MCF 10A (cell line): ENCODE measurements at regions not wholly inside any gene's neighbourhood (a gene's known extent, or its start where the extent isn't known, plus 50 kb on each side); places are given as distances from the start of the nearest gene placed in this dataset.

Source experiments
- BruUV-seq: library from RNA; stranded (reverse); fragments of 400-500 nt; replicated peaks from 2 replicates; lab custom pipeline; 2021; lab: Mats Ljungman, UMichigan
- CTCF ChIA-PET: fragments of 300-600 bp; sonication (Branson Sonifier 250); formaldehyde crosslinking; extraction: SDS; loops from one replicate; lab custom pipeline; 2021; ENCODE audit warnings: antibody characterized with exemption, inconsistent platforms; lab: Yijun Ruan, JAX
- POLR2A ChIA-PET: fragments of 300-600, 350-650 bp; sonication (Branson Sonifier 250); formaldehyde crosslinking; extraction: SDS; loops from one replicate; lab custom pipeline; 2020; ENCODE audit warnings: antibody characterized with exemption, inconsistent platforms; lab: Yijun Ruan, JAX
- DNase-seq: peaks from one replicate; pipeline ENCODE4 v3.0.0-alpha.2; 2018; ENCODE audit not compliant: unreplicated experiment
- H3K27ac Mint-ChIP-seq: one replicate; pipeline ENCODE4 v1.8.0; 2022; ENCODE audit warnings: mild to moderate bottlenecking, low read depth, mixed read lengths; ENCODE audit not compliant: unreplicated experiment
- H3K27me3 Mint-ChIP-seq: one replicate; pipeline ENCODE4 v1.8.0; 2022; ENCODE audit warnings: mixed read lengths; ENCODE audit not compliant: insufficient read depth, unreplicated experiment
- H3K36me3 Mint-ChIP-seq: one replicate; pipeline ENCODE4 v1.8.0; 2022; ENCODE audit warnings: mild to moderate bottlenecking, moderate library complexity, mixed read lengths; ENCODE audit not compliant: insufficient read depth, unreplicated experiment
- H3K4me1 Mint-ChIP-seq: one replicate; pipeline ENCODE4 v1.8.0; 2022; ENCODE audit warnings: mixed read lengths; ENCODE audit not compliant: insufficient read depth, unreplicated experiment
- H3K4me3 Mint-ChIP-seq: one replicate; pipeline ENCODE4 v1.8.0; 2022; ENCODE audit warnings: mild to moderate bottlenecking, moderate library complexity, mixed read lengths; ENCODE audit not compliant: unreplicated experiment
- H3K9me3 Mint-ChIP-seq: one replicate; pipeline ENCODE4 v1.8.0; 2022; ENCODE audit warnings: mixed read lengths; ENCODE audit not compliant: unreplicated experiment
- CTCF ChIP-seq: fragments of 200-600 bp; IDR thresholded peaks from one replicate; pipeline ENCODE4 v1.8.0; 2022; ENCODE audit warnings: antibody characterized with exemption, mild to moderate bottlenecking; ENCODE audit not compliant: unreplicated experiment
- intact Hi-C: fragments of 100-400 bp; cut with micrococcal nuclease; formaldehyde crosslinking; loops from 2 replicates; pipeline ENCODE4 v1.14.1; 2022

DNA sequence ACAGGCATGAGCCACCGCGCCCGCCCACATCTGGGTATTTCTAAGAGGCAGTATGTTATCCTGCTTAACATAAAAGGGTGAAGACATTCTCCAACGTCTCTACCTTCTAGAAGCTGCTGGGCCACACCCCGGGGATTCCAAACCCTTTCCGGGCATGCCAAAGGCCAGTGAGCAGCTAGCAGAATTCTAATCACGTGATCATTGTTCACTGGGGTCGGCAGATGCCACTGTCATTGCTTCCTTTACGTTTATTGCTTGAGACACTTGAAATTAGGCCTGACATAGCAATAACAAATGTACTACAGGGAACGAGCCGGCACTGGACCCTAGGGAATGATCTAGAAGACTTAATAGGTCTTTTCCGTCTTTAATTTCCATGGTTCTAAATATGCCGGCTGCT is 141.2 kb upstream of the ZFHX3 start:
- no peaks in the 10 kb centered on the region for H3K36me3 Mint-ChIP-seq
- H3K9me3 Mint-ChIP-seq = no peaks in the 10 kb centered on the region
- no TSS peak for BruUV-seq
- ChIA-PET POLR2A (no interaction called here), CTCF (interaction anchor here (0.7 kb wide), 1 partner anchor 29 kb away, joined by 5 read pairs; no protein-coding TSS in a partner anchor)
- intact Hi-C loops = no loop called here
- no peak overlapping the region for H3K27ac Mint-ChIP-seq
- no peak for TF ChIP-seq CTCF
- peaks cover 20% of the 10 kb centered on the region for H3K27me3 Mint-ChIP-seq
- no peaks in the 10 kb centered on the region for H3K4me1 Mint-ChIP-seq
- no peak overlapping the region for H3K4me3 Mint-ChIP-seq
- DNase-seq = no peak

DNA sequence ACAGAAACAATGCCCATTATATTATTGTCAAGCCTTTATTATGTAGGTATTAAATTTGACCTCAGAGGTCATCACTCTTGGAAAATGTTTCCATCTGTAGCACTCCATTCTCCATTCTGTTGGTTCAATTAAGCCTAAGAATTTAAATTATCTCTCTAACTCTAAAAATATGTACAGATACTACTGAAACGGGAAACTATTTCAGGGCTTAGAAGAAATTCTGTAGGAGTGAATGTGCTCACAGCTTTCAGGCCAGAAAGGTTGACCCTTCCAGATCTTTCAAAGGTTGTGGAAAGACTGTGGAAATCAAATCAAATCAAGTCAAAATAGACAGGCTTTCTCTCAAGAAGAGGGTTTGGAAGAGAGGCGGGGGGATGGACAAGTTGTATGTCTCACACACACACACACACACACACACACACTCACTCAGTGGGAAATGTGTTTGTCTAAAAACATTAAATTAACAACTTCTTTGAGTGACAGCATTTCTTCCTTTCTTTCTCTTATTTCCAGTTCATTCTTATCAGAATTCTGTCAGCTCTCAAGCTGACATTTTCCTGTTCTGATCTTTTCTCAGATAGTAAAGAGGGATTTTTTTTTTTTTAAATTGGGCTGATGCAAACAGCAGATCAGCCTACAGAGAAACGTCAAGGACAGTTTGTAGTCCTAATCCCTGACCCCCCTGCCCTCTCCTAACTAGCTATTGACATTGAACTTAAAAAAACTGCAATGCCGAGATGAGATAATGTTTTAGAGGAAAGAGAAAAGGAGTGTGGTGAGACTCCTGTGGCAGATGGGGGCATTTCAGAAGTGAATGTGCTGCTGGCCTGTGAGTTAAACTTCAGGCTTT is 139.0 kb upstream of the ZFHX3 start:
- H3K4me3 Mint-ChIP-seq = no peak overlapping the region
- H3K36me3 Mint-ChIP-seq = no peaks in the 10 kb centered on the region
- no peak for DNase-seq
- ChIA-PET POLR2A (no interaction called here), CTCF (interaction anchor here (0.6 kb wide), 4 partner anchors 8 to 1168 kb away, joined by 3 read pairs; no protein-coding TSS in a partner anchor)
- no peaks in the 10 kb centered on the region for H3K9me3 Mint-ChIP-seq
- BruUV-seq = no TSS peak
- TF ChIP-seq CTCF = no peak
- intact Hi-C loops = no loop called here
- H3K27me3 Mint-ChIP-seq = peaks cover 20% of the 10 kb centered on the region
- no peak overlapping the region for H3K27ac Mint-ChIP-seq
- H3K4me1 Mint-ChIP-seq = no peaks in the 10 kb centered on the region

DNA sequence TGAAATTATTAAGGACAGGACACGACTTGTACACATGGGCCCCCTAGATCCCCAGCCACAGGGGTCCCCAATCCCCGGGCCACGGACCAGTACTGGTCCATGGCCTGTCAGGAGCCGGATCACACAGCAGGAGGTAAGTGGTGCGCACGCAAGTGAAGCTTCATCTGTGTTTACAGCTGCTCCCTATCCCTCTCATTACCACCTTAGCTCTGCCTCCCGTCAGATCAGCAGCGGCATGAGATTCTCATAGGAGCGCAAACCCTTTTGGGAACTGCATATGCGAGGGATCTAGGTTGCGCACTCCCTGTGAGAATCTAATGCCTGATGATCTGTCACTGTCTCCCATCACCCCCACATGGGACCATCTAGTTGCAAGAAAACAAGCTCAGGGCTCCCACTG is 137.8 kb upstream of the ZFHX3 start:
- intact Hi-C loops = no loop called here
- no peak for TF ChIP-seq CTCF
- DNase-seq = no peak
- Mint-ChIP-seq H3K9me3 (no peaks in the 10 kb centered on the region), H3K27ac (no peak overlapping the region), H3K4me3 (no peak overlapping the region), H3K27me3 (peaks cover 7% of the 10 kb centered on the region), H3K4me1 (no peaks in the 10 kb centered on the region), H3K36me3 (no peaks in the 10 kb centered on the region)
- BruUV-seq = no TSS peak
- ChIA-PET CTCF (interaction anchor here (1.2 to 1.4 kb wide), 4 partner anchors 9 to 367 kb away, joined by 4 to 10 read pairs (median 4); no protein-coding TSS in a partner anchor), POLR2A (no interaction called here)

- no peaks in the 10 kb centered on the region for H3K4me1 Mint-ChIP-seq
- no peak for TF ChIP-seq CTCF
- BruUV-seq = no TSS peak
- CTCF ChIA-PET = interaction anchor here (0.5 to 0.6 kb wide), 3 partner anchors 14 to 931 kb away, joined by 3 read pairs; no protein-coding TSS in a partner anchor
- POLR2A ChIA-PET = no interaction called here
- no peak for DNase-seq
- H3K27ac Mint-ChIP-seq = no peak overlapping the region
- H3K9me3 Mint-ChIP-seq = no peaks in the 10 kb centered on the region
- H3K4me3 Mint-ChIP-seq = no peak overlapping the region
- intact Hi-C loops = no loop called here
- no peaks in the 10 kb centered on the region for H3K36me3 Mint-ChIP-seq
- H3K27me3 Mint-ChIP-seq = no peaks in the 10 kb centered on the region
Observed at GRCh38 chr16:73183611-73184092, 135.7 kb upstream of the ZFHX3 start.
